Urinary bladder (tissue), 3 donors: ENCODE measurements at regions not wholly inside any gene's neighbourhood (a gene's known extent, or its start where the extent isn't known, plus 50 kb on each side); places are given as distances from the start of the nearest gene placed in this dataset.

Experiments used
- DNase-seq: peaks from one replicate; pipeline ENCODE4 v3.0.0-alpha.2; 2015; ENCODE audit errors: extremely low spot score
- H3K27ac ChIP-seq: one replicate; pipeline ENCODE4 v1.5.1; 2013; ENCODE audit warnings: low read depth, mild to moderate bottlenecking, moderate library complexity
- H3K36me3 ChIP-seq: one replicate; pipeline ENCODE4 v1.6.1; 2013; ENCODE audit warnings: mild to moderate bottlenecking, moderate library complexity; ENCODE audit not compliant: insufficient read depth
- H3K4me1 ChIP-seq: one replicate; pipeline ENCODE4 v1.6.1; 2013; ENCODE audit warnings: mild to moderate bottlenecking, moderate library complexity; ENCODE audit not compliant: insufficient read depth
- H3K4me3 ChIP-seq: one replicate; pipeline ENCODE4 v1.5.1; 2013; ENCODE audit warnings: low read depth, low read length
- WGBS: extraction: QIAGEN DNeasy Blood & Tissue Kit; methylation state at CpG from one replicate; pipeline ENCODE4 v1.1.7; 2013; 5-methylcytosine and 5-hydroxymethylcytosine counted together
- donor health status: healthy with polysubstance abuse.
- donor health status: healthy.

GRCh38 chr13:111548301-111548700 is 227.9 kb downstream of the TEX29 start:
- no peaks in the 10 kb centered on the region for H3K36me3 ChIP-seq
- H3K27ac ChIP-seq: no peak overlapping the region
- no peak overlapping the region for H3K4me3 ChIP-seq
- H3K4me1 ChIP-seq: no peaks in the 10 kb centered on the region
- no peak for DNase-seq
- 90% methylated on average over 25 of the region's 25 CpGs for WGBS

GRCh38 chr13:111548805-111549204 is 228.4 kb downstream of the TEX29 start:
- Histone ChIP-seq H3K36me3 (no peaks in the 10 kb centered on the region), H3K4me1 (no peaks in the 10 kb centered on the region), H3K4me3 (no peak overlapping the region), H3K27ac (no peak overlapping the region)
- 86% methylated on average over 10 of the region's 10 CpGs for WGBS
- no peak for DNase-seq

- Histone ChIP-seq H3K4me3 (no peak overlapping the region), H3K27ac (no peak overlapping the region), H3K4me1 (no peaks in the 10 kb centered on the region), H3K36me3 (no peaks in the 10 kb centered on the region)
- WGBS: 33% methylated on average over 2 of the region's 2 CpGs
- no peak for DNase-seq
Observed at GRCh38 chr13:111549464-111549863, 229.0 kb downstream of the TEX29 start.

GRCh38 chr13:111550062-111550461 is 229.6 kb downstream of the TEX29 start:
- H3K4me3 ChIP-seq: no peak overlapping the region
- DNase-seq: no peak
- H3K27ac ChIP-seq: no peak overlapping the region
- no peaks in the 10 kb centered on the region for H3K36me3 ChIP-seq
- H3K4me1 ChIP-seq: no peaks in the 10 kb centered on the region

- no peaks in the 10 kb centered on the region for H3K36me3 ChIP-seq
- no peak overlapping the region for H3K4me3 ChIP-seq
- no peaks in the 10 kb centered on the region for H3K4me1 ChIP-seq
- H3K27ac ChIP-seq: no peak overlapping the region
- no peak for DNase-seq
- WGBS: 77% methylated on average over 5 of the region's 5 CpGs
Observed at GRCh38 chr13:111551204-111551820, 230.9 kb downstream of the TEX29 start.

GRCh38 chr13:111552891-111553655 is 232.6 kb downstream of the TEX29 start:
- no peak for DNase-seq
- Histone ChIP-seq H3K4me3 (no peak overlapping the region), H3K27ac (no peak overlapping the region), H3K4me1 (no peaks in the 10 kb centered on the region), H3K36me3 (no peaks in the 10 kb centered on the region)
- 87% methylated on average over 10 of the region's 10 CpGs for WGBS

- Histone ChIP-seq H3K36me3 (no peaks in the 10 kb centered on the region), H3K4me3 (no peak overlapping the region), H3K4me1 (no peaks in the 10 kb centered on the region), H3K27ac (no peak overlapping the region)
- WGBS: 86% methylated on average over 16 of the region's 16 CpGs
- DNase-seq: no peak
Observed at GRCh38 chr13:111554539-111555267, 234.3 kb downstream of the TEX29 start.

GRCh38 chr13:111555268-111555808 is 234.9 kb downstream of the TEX29 start:
- Histone ChIP-seq H3K36me3 (no peaks in the 10 kb centered on the region), H3K4me1 (no peaks in the 10 kb centered on the region), H3K4me3 (no peak overlapping the region), H3K27ac (no peak overlapping the region)
- 76% methylated on average over 10 of the region's 10 CpGs for WGBS
- no peak for DNase-seq

GRCh38 chr13:111555903-111556302 is 235.5 kb downstream of the TEX29 start:
- 87% methylated on average over 9 of the region's 9 CpGs for WGBS
- Histone ChIP-seq H3K36me3 (no peaks in the 10 kb centered on the region), H3K27ac (no peak overlapping the region), H3K4me1 (no peaks in the 10 kb centered on the region), H3K4me3 (no peak overlapping the region)
- no peak for DNase-seq

- no peak overlapping the region for H3K27ac ChIP-seq
- no peaks in the 10 kb centered on the region for H3K36me3 ChIP-seq
- no peak overlapping the region for H3K4me3 ChIP-seq
- no peaks in the 10 kb centered on the region for H3K4me1 ChIP-seq
- DNase-seq: no peak
- 89% methylated on average over 13 of the region's 13 CpGs for WGBS
Observed at GRCh38 chr13:111556496-111556895, 236.1 kb downstream of the TEX29 start.

- H3K27ac ChIP-seq: no peak overlapping the region
- no peak for DNase-seq
- H3K4me1 ChIP-seq: no peaks in the 10 kb centered on the region
- H3K36me3 ChIP-seq: no peaks in the 10 kb centered on the region
- H3K4me3 ChIP-seq: no peak overlapping the region
- WGBS: 90% methylated on average over 19 of the region's 19 CpGs
Observed at GRCh38 chr13:111557921-111558699, 237.7 kb downstream of the TEX29 start.

GRCh38 chr13:111558700-111559088 is 238.3 kb downstream of the TEX29 start:
- Histone ChIP-seq H3K4me1 (no peaks in the 10 kb centered on the region), H3K27ac (no peak overlapping the region), H3K36me3 (no peaks in the 10 kb centered on the region), H3K4me3 (no peak overlapping the region)
- DNase-seq: no peak
- 83% methylated on average over 16 of the region's 16 CpGs for WGBS

- Histone ChIP-seq H3K36me3 (no peaks in the 10 kb centered on the region), H3K4me3 (no peak overlapping the region), H3K27ac (no peak overlapping the region), H3K4me1 (no peaks in the 10 kb centered on the region)
- no peak for DNase-seq
- 56% methylated on average over 26 of the region's 26 CpGs for WGBS
Observed at GRCh38 chr13:111559612-111560403, 239.4 kb downstream of the TEX29 start.
